GM13977 (cell line): ENCODE measurements at regions not wholly inside any gene's neighbourhood (a gene's known extent, or its start where the extent isn't known, plus 50 kb on each side); places are given as distances from the start of the nearest gene placed in this dataset.

ENCODE experiments used
- DNase-seq: peaks from one replicate; pipeline ENCODE4 v3.0.0; 2012; ENCODE audit warnings: low spot score
- in situ Hi-C: fragments of 300-500 bp; cut with MboI; formaldehyde crosslinking; loops from one replicate; pipeline ENCODE4 v1.12.0; 2022; ENCODE audit warnings: low sequenced_read_pairs, low pct_unique_long_range_greater_than_20kb, mixed read lengths, inconsistent platforms; ENCODE audit not compliant: unreplicated experiment
- TF ChIP-seq, protein P1 (sequence below): IDR thresholded peaks from 2 replicates; pipeline ENCODE4 v1.5.1; 2012; ENCODE audit warnings: mild to moderate bottlenecking, control low read depth; ENCODE audit not compliant: insufficient read depth; ENCODE audit errors: extremely low read depth, missing control alignments

DNA sequence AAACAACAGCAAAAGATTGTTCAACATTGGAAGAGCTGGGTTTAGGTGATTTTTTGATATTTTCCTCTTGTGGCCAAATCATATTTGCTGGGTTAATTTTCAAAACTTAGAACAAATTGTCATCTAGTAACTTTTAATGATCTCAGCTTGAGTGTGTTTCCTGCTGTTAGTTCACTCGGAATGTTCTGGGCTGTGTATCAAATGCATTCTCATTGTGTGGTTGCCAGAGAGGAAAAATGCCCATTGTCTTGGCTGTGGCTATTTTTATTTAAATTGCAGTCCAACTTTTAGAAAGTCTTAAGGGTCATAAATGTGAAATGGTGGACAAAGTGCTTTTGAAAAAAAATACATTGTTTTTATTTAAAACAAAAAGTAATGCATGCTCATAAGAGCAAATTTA, 542.0 kb downstream of the TNS3 start:
- in situ Hi-C loops: no loop called here
- DNase-seq: no peak
- TF ChIP-seq, protein P1, sequence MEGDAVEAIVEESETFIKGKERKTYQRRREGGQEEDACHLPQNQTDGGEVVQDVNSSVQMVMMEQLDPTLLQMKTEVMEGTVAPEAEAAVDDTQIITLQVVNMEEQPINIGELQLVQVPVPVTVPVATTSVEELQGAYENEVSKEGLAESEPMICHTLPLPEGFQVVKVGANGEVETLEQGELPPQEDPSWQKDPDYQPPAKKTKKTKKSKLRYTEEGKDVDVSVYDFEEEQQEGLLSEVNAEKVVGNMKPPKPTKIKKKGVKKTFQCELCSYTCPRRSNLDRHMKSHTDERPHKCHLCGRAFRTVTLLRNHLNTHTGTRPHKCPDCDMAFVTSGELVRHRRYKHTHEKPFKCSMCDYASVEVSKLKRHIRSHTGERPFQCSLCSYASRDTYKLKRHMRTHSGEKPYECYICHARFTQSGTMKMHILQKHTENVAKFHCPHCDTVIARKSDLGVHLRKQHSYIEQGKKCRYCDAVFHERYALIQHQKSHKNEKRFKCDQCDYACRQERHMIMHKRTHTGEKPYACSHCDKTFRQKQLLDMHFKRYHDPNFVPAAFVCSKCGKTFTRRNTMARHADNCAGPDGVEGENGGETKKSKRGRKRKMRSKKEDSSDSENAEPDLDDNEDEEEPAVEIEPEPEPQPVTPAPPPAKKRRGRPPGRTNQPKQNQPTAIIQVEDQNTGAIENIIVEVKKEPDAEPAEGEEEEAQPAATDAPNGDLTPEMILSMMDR: no peak

DNA sequence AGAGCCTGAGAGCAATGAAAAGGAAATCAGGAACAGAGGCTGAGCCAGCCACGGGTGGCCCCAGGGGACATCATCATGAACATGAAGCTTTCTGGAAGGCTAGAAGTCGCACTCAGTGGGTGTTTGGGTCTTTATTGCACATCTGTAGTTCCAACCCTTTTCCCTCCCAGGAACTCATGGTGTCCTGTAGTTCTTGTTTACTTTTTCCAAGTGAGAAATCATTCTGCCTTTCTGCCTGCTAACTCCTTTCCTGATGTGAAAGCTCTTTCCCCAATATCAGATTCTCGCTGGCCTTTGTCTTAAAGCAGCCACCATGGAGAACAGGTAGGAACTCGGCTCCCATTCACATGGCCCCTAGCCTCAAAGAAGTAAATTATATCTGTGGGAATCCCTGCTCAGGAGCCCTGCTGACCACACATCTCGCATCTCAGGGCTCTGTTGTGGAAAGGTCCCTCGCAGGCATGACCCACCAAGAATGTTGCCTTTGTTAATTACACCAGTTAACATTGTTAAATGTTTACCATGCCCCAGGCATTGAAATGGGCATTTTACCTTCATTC, 542.7 kb downstream of the TNS3 start:
- no peak for DNase-seq
- in situ Hi-C loops: no loop called here
- TF ChIP-seq, protein P1: no peak

DNA sequence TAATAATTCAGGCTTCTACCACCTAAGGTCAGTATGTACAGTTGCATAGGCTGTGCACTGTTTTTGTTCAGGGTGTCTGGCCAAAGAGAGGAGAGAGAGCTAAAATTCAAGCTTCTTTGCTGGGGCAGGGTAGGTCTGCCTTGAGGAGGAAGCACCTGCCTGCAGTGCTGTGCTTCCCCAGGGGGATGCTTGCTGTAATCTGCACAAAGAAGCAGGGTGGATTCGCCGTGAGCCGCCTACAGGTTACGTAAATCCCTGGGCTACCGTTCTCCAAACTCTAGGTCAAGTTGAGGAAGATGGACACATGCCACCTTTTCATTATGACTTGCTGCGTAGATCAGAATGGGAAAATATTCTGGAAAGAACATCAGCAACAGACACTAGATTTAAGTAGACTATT, 543.3 kb downstream of the TNS3 start:
- in situ Hi-C loops: no loop called here
- no peak for DNase-seq
- TF ChIP-seq, protein P1: no peak

DNA sequence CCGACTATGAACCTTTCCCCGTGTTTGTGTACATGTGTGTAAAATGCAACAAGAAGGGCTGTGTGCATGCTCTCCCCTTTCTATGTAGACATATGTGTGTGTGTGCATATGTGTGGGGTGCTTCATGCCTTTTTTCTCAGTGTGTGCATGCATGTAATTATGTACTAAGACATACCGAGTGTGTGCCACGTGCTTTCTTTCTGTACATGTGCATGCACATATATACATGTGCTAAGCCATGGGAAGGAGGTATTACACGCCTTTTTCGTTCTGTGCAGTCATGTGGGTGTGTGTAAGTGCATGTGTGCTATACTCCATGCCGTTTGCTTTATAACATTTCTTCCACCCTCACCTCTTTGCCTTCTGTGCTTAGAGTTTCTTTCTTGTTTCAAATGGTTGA, 544.3 kb downstream of the TNS3 start:
- DNase-seq: no peak
- in situ Hi-C loops: no loop called here
- TF ChIP-seq, protein P1: no peak

DNA sequence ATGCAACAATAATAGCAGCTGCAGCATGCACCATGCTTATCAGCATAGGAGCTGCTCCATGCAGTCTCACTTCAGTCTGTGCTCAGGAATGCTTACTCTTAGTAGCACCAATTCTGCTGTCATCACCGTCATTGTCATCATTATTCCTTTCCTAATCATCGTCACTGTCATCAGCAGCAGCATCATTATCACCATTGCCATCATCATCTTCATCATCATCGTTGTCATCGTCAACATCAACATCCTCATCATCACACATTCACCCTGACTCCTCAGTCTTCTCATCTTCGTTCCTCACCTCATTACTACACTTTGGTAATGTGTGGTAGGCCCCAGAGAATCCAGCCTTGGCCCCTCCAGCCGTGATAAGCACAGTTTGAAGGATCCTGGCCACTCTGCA, 545.0 kb downstream of the TNS3 start:
- TF ChIP-seq, protein P1: no peak
- no peak for DNase-seq
- in situ Hi-C loops: no loop called here

DNA sequence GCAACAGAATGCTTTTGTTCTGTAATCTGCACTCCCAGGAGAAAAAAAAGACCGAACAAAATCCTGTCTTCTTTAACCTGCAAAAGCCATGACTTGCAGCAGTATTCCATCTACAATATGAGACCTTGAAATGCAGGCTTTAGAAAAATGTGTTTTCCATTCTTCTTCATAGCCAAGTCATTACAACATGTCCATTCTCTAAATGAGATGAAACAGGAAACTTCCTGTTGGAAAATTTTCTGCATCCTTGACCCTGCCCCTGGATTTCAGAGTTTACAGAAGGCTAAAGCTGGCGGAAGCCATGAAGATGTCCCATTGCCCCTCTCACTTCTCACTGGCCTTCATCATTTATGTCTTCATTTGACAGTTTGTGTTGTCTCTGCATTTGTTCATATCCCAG, 546.4 kb downstream of the TNS3 start:
- DNase-seq: no peak
- in situ Hi-C loops: no loop called here

DNA sequence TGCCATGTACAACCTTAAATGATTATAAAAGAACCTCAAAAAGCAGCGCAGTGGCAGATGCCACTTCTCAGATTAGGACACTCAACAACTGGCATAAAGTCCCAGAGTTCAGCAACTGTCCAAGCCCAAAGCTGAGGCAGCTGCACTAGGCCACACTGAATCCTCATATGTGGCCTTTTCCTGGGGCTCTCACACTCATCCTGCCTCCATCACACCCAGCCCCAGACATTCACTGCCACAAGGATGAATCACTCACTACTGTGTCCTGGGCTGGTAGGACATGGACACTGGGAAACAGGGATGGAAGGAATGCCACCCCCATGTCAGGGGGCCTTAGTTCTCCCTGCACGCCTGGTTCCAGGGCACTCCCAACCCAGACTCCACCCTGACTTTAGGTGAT, 547.7 kb downstream of the TNS3 start:
- TF ChIP-seq, protein P1: no peak
- no peak for DNase-seq
- in situ Hi-C loops: no loop called here

More for the DNA sequence above, 546.4 kb downstream of the TNS3 start:
- TF ChIP-seq, protein P1: no peak
